IPS-18c (cell line): ENCODE measurements at regions not wholly inside any gene's neighbourhood (a gene's known extent, or its start where the extent isn't known, plus 50 kb on each side); places are given as distances from the start of the nearest gene placed in this dataset.

ENCODE experiments used
- H3K4me3 ChIP-seq: 2 replicates; pipeline ENCODE4 v1.7.0; 2013; ENCODE audit warnings: low read depth, mild to moderate bottlenecking, low read length, moderate library complexity; ENCODE audit not compliant: insufficient read depth
- H3K9me3 ChIP-seq: one replicate; pipeline ENCODE4 v1.6.1; 2013; ENCODE audit warnings: mild to moderate bottlenecking, low read length, moderate library complexity; ENCODE audit not compliant: control insufficient read depth, insufficient read depth

GRCh38 chr15:60087561-60087960 lies 83.5 kb downstream of the FOXB1 start:
- Histone ChIP-seq H3K9me3 (no peaks in the 10 kb centered on the region), H3K4me3 (no peak overlapping the region)

GRCh38 chr15:60090747-60091146 lies 86.6 kb downstream of the FOXB1 start:
- peaks cover 2% of the 10 kb centered on the region for H3K9me3 ChIP-seq
- H3K4me3 ChIP-seq, result no peak overlapping the region

DNA sequence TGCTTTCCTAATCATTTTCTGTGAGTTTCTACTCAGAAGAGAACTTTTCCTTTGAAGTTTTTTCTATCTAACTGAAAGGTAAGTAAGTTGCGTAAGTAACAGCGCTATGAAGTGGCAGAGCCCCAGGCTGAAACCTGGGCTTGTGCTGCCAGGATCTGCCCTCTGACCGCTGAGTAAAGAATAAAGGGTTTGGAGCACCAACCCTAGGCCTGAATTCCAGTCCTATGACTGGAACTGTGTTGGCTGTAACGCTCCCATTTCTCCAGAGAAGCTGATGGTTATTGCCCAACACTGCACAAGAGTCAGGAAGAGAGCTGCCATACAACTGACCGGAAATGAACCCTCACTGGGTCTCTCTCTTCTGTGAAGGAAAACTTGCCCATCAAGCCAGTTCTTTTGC lies 87.0 kb downstream of the FOXB1 start:
- Histone ChIP-seq H3K4me3 (no peak overlapping the region), H3K9me3 (peaks cover 2% of the 10 kb centered on the region)

DNA sequence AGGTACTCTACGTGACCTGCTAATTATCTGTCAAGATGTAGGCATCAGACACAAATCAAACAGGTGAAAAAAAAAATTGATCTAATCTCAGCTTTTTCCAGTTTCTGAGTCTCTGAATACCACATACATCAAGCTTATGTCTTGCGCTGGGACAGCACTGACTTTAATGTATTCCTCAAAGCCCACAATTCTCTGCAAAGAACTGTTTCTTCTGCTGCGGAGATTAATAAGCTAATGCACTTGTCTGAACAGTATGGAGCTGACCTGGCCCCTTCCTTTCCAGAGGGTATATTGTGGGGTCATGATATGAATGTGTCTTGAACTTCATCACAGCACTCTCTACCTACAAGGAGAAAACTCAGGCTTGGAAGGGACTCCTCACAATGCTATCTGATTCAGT lies 87.8 kb downstream of the FOXB1 start:
- Histone ChIP-seq H3K9me3 (peaks cover 2% of the 10 kb centered on the region), H3K4me3 (no peak overlapping the region)

GRCh38 chr15:60093273-60094067 lies 89.4 kb downstream of the FOXB1 start:
- Histone ChIP-seq H3K9me3 (peaks cover 2% of the 10 kb centered on the region), H3K4me3 (no peak overlapping the region)

DNA sequence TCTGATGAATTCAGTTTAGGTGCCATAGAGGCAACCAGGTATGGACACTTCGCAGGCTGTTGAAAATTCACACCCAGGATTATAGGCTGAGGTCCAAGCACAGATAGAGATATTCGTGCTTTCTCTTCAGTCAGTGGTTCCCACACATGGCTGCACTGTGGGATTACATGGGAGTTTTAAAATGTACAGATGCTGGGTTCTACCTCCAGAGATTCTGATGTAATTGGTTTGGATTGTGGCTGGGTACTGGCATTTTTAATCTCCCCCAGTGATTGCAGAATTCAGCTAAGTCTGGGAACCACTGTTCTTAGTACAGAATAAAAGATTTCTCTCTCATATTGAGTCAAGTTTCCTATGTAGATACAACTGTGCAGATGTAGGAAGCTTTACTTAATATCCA lies 91.6 kb downstream of the FOXB1 start:
- Histone ChIP-seq H3K4me3 (no peak overlapping the region), H3K9me3 (peaks cover 4% of the 10 kb centered on the region)

- Histone ChIP-seq H3K9me3 (peaks cover 4% of the 10 kb centered on the region), H3K4me3 (no peak overlapping the region)
These were observed 92.0 kb downstream of the FOXB1 start for GRCh38 chr15:60096157-60096556.

DNA sequence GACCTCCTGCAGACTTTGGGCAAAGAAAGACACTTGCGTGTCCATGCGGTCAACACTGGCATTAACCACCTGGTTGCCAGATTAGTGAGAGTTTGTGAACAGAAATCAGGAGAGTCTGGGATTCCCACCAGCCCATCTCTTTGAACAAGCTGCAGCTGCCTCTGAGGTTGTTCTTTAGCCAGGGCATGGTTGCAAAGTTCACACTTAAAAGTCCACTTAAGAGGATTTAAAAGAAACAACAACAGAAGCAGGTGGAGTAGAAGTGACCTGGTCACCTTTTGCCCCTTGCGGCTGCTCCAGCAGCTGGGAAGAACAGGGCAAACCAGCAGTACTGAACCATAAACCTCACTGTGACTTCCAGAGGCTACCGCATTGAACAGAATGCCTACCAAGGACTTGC lies 97.3 kb downstream of the FOXB1 start:
- Histone ChIP-seq H3K4me3 (no peak overlapping the region), H3K9me3 (peaks cover 2% of the 10 kb centered on the region)

- H3K9me3 ChIP-seq, result peaks cover 2% of the 10 kb centered on the region
- H3K4me3 ChIP-seq, result no peak overlapping the region
These were observed 98.6 kb downstream of the FOXB1 start for GRCh38 chr15:60102748-60103147.

DNA sequence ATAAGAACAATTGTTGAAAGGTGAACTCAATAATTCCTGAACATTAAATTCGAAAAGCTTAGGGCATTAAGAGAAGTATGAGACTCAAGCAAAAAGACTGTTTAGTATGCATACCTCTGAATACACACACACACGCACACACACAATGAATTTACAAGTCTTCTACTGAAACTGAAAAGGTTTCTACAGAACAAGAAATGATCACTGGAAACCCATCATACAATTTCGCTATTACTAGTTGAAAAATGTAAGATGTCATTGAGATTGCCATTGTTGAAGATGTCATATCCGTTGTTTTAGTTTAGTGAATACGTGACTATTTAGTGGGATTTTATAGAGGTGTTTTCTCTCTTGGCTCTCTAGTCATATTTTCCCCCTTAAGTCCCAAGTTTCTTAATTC lies 106.8 kb downstream of the FOXB1 start:
- no peak overlapping the region for H3K4me3 ChIP-seq

DNA sequence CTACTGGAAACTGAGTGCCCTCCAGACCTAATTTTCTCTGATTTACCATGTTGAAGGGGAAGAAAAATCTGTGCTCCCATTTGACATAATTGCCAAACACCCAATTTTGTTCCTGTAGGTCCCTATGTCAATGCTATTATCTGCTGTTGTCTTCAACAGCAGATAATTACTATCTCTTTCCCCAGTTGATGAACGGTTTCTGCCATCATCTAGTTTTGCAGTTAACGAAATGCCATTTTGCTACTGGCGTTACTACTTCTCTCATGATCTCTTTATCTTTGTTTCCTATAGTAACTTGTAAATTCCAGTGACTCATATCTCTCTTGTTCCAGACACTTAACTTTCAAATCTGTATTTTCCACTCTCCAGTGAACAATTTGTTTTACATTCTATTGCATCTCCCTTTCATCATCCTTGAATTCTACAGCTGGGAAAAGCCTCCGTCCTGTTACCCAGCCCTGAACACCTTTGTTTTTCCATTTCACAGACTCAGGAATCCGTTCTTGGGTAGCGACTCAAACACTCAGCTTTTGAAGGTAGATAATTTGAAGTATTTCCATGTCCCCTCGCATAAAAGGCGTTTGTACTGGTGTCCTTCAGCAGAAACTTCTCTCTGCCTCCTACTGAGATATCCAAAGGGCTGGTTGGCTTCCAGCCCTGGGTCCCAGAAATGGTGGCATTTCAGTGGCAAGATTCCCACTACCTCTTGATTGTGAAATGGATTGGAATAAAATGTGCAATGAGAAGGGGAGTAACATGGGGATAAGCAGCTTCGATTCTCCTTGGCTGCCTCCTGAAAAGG lies 111.7 kb downstream of the FOXB1 start:
- H3K9me3 ChIP-seq, result no peaks in the 10 kb centered on the region
- H3K4me3 ChIP-seq, result no peak overlapping the region

More for the DNA sequence above, 106.8 kb downstream of the FOXB1 start:
- no peaks in the 10 kb centered on the region for H3K9me3 ChIP-seq

- Histone ChIP-seq H3K4me3 (no peak overlapping the region), H3K9me3 (no peaks in the 10 kb centered on the region)
These were observed 112.5 kb downstream of the FOXB1 start for GRCh38 chr15:60116456-60117089.

- no peaks in the 10 kb centered on the region for H3K9me3 ChIP-seq
- peak overlapping the region; percentile 0; the same call in 1 of the 2 replicates for H3K4me3 ChIP-seq
These were observed 114.0 kb downstream of the FOXB1 start for GRCh38 chr15:60118146-60118545.

DNA sequence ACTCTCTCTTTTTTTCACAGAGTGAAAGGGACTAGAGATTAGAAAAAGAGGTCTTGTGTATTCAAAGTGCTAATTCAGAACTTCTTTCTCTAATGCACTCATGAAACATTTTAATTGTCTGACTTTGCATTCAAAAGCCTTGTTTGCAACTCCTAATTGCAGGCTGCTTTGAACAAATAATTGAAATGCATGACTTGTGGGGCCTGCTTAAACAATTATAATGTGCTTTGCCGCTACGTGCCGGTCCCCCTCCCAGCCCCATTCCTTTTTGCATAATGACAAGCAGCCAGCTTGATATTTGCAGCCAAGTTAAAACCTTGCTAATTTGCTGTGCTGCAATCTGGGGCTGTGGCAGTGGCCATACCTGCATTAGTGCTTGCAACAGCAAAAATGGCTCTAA lies 114.5 kb downstream of the FOXB1 start:
- Histone ChIP-seq H3K9me3 (no peaks in the 10 kb centered on the region), H3K4me3 (no peak overlapping the region)

GRCh38 chr15:60119101-60119500 lies 115.0 kb downstream of the FOXB1 start:
- no peaks in the 10 kb centered on the region for H3K9me3 ChIP-seq

DNA sequence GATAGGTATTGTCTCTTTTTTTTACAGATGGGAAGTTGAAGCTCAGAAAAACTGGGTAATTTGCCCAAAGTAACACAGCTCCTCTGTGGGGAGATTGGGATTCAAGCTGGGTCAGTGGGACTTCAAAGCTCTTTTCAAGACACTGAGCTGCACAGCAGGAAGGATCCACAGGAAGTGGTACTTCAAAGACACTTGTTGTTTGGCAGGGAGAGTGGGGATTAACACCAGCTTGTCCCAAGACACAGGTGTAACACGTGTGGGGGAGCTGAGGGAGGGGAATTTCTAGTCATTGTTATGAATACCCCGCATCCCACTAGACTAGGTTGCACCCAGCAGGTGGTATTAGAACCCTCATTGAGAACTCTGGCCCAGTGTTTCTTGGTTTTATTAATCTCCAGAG lies 116.0 kb downstream of the FOXB1 start:
- Histone ChIP-seq H3K9me3 (no peaks in the 10 kb centered on the region), H3K4me3 (no peak overlapping the region)

More at GRCh38 chr15:60119101-60119500, 115.0 kb downstream of the FOXB1 start:
- peak overlapping the region; percentile 11; the same call in 1 of the 2 replicates for H3K4me3 ChIP-seq

- H3K4me3 ChIP-seq, result no peak overlapping the region
- H3K9me3 ChIP-seq, result no peaks in the 10 kb centered on the region
These were observed 117.7 kb downstream of the FOXB1 start for GRCh38 chr15:60121845-60122244.

DNA sequence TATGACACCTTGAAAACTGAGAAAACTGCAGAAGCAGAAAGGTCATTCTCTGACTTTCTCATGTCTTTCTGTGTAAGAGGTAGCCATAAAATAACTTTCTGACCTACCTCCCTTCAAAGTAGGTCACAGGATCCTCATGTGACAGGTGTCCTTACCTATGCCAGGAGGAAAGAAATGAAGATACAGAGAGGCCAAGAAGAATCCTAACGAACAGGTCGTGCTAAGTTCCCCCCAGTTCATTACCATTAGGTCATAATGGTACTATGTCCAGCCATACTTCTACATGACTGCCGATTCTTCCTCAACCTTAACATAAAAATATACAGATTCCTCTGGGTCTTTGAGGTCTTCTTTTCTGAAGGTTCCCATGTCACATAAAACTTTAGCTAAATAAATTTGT lies 118.6 kb downstream of the FOXB1 start:
- H3K9me3 ChIP-seq, result no peaks in the 10 kb centered on the region

More for the DNA sequence above, 118.6 kb downstream of the FOXB1 start:
- H3K4me3 ChIP-seq, result no peak overlapping the region
